ENCODE measurements at regions not wholly inside any gene's neighbourhood (a gene's known extent, or its start where the extent isn't known, plus 50 kb on each side); places are given as distances from the start of the nearest gene placed in this dataset.

GRCh38 chr6:3571836-3572235 lies 115.0 kb upstream of the SLC22A23 start:
- no peak for TF ChIP-seq POLR2AphosphoS5 (IDR thresholded peaks at IDR 0.05; ENCODE audit: borderline replicate concordance, low read depth, low read length)
- TF ChIP-seq EZH2 (IDR thresholded peaks at IDR 0.05), result no peak
- TF ChIP-seq FOXP2 (optimal IDR thresholded peaks at IDR 0.05; ENCODE audit: control extremely low read depth, extremely low read length, insufficient read depth), result no peak
